Stimulated activated CD4-positive, alpha-beta T cell treated with anti-CD3 and anti-CD28 coated beads, Interleukin-1b, Interleukin-23, amount 100 ng/mL, for 48 hours (primary cell): ENCODE measurements at regions not wholly inside any gene's neighbourhood (a gene's known extent, or its start where the extent isn't known, plus 50 kb on each side); places are given as distances from the start of the nearest gene placed in this dataset.
"Not testable (repeated sequence)": the region's sequence is repeated elsewhere in the genome, so short reads cannot be mapped to it uniquely, and the experiment has no call there.

Experiments used
- DNase-seq: peaks from one replicate; pipeline ENCODE4 v3.0.0-alpha.2; 2020

DNA sequence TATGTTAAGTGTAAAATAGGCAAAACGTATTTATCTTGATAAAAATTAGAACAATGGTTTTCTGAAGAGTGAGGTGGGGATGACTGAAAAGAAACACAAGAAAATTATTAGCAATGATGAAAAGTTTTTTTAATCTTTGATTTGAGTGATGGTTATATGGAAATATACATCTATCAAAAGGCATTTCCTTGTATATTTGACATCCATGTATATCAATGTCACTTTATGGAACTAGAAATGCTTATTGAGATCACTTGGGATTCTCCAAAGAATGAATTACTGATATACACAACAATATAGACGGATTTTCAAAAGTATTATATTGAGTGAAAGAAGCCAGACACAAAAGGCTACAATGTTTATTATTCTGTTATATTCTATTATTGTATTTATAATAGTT lies 1042.0 kb upstream of the POT1 start:
- no peak for DNase-seq

DNA sequence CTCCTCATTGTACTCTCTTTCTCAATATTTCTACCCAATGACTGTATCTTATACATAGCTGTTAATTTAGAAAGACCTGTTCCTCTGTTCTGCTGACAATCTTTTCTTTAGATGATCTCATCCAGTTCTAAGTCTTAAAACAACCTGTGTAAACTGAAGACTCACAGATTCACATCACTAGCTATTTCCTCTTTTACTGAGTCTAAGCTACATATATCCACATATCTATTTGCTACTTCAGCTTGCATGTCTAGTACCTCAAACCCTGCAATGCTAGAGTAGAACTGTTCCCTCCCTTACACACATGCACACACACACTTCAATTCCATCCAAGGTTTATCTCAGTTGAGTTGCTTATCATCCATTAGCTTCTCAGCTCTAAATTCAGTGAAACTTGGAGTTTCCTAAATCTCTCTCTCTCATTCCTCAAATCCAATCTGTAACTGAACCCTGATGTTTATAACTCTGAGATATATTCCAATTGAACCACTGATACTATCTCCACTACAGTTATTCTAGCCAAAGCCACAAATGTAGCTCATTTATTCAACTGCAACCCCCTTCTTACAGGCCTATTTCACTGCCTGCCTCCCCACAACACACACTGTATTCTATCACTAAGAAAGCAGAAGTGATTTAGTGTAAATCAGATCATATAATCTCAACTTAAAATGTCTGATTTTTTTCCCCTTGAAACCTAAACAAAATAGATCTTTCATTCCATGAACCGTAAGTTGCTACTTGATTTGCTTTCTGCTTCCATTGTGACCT lies 1036.8 kb upstream of the POT1 start:
- no peak for DNase-seq

DNA sequence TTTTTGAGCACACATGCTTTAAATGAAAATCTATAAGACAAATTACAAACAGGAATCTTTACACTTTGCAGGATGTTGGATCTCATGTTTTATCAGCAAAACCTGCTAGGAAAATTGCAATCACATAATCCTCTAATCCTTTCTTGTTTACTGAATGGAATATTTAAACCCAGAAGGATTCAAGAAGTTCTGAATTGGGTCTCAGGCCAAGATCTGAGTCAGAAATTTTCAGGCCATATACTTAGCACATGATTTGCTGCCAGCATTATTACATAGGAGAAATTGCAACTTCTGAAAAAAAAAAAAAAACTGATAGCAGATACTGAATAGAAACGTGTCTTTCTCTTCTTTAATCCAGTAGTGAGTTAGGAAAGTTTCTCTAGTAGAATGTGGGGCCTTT lies 1005.3 kb upstream of the POT1 start:
- no peak for DNase-seq

DNA sequence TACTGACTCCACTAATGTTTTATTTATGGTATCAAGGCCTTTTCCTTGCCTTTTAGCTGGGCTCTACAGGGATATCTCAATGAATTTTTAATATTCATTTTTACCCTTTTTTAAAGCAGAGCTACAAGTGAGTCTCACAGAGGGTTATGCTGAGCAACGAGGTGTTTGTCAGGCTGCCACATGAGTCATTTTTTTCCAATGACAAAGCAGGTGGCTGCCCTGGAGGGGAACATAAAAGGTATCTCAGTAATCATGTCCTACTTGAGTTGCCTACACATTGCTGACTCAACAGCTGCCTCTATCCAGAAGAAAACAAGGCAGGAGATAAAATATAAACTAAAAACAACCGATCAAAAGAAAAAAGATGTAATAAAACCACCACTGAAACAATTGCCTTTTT lies 1004.9 kb upstream of the POT1 start:
- no peak for DNase-seq

DNA sequence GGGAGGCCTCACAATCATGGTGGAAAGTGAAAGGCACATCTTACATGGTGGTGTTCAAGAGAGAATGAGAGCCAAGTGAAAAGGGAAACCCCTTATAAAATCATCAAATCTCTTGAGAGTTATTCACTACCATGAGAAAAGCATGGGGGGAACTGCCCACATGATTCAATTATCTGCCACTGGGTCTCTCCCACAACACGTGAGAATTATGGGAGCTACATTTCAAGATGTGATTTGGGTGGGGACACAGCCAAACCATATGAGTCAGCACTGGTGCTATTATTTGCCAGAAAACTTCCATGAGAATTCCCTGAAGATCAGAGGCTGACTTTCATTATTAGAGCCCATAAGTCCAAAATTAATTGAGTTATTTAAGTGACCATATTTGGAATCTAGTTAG lies 1001.2 kb upstream of the POT1 start:
- DNase-seq = no peak

DNA sequence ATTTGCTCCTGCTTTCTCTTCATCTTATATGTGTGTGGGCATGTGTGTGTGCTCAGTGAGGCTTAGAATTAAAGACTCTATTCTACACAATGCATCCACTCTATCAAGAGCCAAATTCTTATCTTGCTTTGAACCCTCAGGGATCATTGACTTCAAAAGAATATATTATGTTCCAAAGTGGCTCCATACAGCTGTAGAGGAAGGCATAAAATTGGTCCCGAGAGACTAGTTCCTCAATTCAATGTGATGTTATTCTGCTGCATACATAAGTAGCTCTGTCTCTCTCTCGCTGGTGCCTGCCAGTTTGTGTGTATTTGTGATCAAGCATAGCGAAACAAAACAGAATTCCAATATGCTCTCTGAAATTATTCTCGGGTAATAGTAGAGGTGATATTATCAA lies 997.9 kb upstream of the POT1 start:
- DNase-seq = no peak

DNA sequence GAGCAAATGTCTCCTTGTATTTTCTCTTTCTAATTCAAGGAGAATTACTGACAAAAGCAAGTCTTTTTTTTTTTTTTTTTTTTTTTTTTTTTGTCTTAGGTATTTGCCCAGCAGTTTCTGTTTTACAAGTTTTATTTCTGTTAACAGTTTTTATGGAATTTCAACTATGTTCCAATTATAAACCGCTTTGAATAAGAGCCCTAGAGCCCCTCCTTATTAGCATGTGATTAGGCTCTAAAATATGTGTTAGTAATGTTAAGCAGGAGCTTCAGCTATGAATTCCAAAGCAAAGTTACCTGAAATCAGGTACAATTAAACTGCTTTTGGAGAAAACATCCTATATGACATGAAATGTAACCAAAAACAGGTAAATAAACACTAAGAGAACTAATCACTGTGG lies 997.0 kb upstream of the POT1 start:
- DNase-seq = no peak

DNA sequence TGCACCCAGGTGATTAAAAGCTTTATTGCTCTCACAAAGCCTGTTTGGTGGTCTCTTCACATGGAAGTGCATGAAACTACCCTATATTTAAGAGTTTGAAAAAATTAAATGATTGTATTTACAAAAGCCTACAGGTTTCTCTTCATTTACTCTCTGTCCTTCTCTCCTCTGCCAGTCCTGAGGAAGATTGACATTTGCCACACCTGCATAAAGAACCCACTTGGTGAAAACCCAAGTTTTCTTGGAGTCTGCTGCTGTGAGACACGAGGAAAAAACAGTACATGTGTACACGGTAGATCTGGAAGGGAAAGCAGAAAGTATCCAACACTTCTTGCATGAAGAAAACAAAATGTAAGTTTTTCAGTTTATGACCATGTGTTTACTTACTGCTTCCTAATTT lies 994.4 kb upstream of the POT1 start:
- no peak for DNase-seq

DNA sequence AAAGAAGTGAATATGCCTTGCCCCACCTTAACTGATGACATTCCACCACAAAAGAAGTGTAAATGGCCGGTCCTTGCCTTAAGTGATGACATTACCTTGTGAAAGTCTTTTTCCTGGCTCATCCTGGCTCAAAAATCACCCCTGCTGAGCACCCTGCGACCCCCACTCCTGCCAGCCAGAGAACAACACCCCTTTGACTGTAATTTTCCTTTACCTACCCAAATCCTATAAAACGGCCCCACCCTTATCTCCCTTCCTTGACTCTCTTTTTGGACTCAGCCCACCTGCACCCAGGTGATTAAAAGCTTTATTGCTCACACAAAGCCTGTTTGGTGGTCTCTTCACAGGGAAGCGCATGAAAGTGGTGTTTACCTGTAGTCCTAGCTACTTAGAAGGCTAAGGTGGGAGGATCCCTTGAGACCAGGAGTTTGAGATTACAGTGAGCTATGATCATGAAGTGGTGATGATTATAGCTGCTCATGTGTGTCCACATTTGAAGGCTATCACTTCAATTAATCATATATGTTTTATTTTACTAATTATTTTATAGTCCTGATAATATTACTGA lies 985.8 kb upstream of the POT1 start:
- not testable (repeated sequence) for DNase-seq

DNA sequence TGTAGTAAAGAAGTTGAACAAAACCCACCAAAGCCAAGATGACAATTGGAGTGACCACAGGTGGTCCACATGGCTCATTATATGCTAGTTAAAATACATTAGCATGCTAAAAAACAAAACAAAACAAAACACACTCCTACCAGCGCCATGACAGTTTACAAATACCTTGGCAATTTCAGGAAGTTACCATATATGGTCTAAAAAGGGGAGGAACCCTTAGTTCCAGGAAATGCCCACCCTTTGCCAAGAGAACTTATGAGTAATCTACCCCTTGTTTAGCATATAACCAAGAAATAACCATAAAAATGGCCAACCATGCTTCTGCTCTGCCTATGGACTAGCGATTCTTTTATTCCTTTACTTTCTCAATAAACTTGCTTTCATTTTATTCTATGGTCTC lies 979.1 kb upstream of the POT1 start:
- DNase-seq = no peak

DNA sequence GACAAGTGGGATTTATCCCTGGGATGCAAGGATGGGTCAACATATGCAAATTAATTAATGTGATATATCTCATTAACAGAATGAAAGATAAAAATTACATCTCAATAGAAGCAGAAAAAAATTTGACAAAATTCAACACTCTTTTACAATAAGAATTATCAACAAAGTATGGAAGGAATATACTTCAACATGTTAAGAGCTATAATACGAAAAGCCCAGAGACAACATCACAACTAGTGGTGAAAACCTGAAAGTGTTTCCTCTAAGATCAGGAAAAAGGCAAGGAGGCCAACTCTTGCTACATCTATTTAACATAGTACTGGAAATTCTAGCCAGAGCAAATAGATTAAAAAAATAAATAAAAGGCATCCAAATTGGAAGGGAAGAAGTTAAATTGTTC lies 970.0 kb upstream of the POT1 start:
- DNase-seq = no peak

DNA sequence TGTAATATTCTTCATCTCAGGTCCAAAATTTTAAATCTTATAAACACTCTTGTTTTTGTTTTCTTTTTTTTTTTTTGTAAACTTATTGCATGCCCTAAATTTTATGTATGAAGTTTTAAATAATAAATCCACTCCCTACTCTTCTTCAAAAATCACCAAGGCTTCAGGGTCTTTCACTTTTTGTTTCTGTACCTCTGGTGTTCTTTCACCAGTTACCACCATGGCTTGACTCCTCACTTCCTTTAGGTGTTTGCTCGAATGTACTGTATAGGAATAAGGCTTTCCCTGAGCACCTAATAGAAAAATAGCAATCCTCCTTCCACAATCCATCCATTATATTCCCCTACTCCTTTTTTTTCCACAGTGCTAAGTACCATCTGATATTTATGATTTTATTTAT lies 962.8 kb upstream of the POT1 start:
- no peak for DNase-seq

DNA sequence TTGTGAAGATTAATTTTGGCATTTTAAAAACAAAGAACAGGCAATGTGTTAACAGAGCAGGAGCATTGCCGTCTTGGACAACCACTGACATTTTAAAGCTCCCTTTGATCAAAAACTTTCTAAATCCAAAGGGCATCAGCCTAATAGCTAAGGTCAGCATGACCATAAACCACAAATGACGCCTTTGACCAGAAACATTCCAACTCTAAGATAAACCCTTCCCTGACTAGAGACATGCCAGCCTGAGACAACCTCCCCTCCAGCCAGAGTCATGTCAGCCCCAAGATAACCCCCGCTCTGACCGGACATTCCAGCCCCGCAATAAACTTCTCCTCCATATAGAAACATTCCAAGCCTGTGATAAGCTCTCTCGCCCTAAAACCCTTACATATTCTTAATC lies 949.4 kb upstream of the POT1 start:
- DNase-seq = no peak

DNA sequence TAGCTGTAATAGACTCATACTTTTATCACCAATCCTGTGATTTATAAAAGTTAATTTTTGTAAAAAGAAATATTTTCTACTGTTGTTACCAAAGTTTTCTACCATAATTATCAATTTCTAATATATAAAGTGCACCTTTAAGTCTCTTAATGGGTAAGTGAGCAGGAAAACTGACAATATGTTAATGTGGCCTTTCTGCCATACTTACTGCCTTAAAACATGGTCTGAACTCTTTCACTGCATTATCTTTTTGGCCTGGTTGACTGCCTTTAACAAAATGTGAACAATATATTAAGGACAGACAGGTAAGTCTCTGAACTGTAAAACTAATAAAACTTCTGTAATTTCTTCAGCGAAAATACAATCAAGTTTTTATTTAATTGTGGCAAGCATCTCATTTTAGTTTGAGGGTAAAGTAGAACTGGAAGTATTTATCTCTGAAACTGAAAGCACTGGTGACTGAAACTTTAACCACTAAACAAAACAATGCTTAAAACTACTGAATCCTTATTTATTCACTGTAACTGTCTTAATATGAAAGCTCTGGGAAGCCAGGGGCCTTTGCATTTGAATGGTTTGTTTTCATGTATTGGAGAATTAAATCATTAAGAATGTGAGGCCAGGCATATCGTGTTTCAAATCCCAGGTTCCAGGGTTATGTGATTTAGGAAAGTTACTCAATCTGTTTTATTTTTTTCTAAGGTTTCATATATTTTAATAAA lies 948.8 kb upstream of the POT1 start:
- DNase-seq = no peak

DNA sequence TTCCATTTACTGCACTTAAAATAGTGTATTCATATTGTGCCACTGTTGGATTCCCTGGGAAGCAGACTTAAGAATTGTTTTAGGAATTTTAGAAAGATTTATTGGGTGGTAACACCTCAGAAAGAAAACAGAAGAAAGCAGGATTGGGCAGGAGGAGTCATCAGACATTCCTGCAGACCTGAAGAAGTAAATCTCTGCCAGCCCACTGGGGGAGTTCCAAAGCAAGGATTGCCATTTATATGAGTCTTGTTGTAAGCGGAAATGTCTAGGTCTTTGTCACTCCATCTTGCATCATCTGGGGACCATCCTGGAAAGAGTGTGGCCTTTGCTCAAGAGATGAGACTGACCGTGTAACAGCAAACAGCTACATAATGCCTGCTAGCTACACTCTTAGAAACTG lies 947.6 kb upstream of the POT1 start:
- DNase-seq = no peak

DNA sequence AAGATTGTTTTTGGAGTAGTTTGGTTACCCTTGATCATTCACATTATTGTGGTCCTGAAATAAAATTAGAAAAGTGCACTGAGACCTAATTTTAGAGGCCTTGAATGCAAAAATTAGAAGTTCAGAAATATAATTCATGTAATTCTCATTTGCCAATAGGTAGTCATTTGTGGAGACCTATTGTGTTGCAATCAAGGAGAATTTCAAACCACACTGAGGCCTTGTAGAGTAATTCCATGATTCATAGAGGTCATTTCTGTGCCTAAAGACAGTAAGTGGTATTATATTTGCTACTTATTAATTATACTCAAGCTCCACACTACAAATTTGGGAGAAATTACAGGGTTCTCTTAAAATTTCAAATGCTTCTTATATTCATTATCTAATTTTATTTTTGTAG lies 946.8 kb upstream of the POT1 start:
- DNase-seq = no peak

DNA sequence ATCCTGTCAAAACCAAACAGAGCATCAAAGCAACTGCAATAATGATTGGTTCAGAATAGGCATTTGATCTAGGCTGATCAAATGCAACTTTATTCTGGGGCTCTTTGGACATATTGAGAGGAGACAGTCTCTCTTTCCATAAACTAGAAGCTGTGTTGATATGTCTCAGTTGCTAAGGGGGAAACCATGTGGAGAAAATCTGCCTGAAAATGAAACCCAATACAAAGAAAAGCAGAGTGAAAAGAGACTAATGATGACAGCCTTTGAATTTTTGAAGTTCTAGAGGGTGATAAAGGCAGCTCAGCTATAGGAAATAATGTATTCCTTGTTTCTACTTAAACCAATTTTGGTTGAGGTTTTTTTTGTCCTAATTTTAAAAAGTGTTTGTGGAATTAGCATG lies 941.8 kb upstream of the POT1 start:
- DNase-seq = no peak

DNA sequence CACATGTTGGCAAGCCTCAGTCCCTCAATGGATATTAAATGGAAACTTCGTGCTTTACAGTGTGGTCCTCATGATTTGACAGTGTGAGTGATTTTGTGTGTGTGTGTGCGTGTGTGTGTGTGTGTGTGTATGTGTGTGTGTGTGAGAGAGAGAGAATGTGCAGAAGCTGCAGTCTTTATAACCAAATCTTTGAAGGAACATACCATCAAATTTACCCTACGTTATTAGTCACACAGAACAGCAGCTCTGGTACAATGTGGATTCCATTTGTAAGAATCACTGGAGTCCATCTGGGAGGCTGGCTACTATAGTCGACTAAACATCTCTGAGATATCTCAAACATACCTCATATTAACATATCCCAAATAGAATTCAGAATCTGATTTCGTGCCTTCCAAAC lies 928.0 kb upstream of the POT1 start:
- no peak for DNase-seq

DNA sequence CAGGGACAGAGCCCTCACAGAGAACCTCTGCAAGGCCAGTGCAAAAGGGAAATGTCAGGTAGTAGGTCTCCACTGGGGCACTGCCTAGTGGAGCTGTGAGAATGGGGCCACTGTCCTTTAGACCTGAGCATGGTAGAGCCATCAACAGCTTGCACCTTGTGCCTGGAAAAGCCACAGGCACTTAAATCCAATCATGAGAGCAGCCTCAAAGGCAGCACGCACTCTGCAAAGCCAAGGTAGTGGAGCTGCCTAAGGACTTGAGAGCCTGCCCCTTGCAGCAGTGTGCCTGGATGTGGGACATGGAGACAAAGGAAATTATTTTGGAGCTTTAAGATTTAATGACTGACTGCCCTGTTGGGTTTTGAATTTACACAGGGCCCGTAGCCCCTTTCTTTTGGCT lies 918.5 kb upstream of the POT1 start:
- DNase-seq = no peak

DNA sequence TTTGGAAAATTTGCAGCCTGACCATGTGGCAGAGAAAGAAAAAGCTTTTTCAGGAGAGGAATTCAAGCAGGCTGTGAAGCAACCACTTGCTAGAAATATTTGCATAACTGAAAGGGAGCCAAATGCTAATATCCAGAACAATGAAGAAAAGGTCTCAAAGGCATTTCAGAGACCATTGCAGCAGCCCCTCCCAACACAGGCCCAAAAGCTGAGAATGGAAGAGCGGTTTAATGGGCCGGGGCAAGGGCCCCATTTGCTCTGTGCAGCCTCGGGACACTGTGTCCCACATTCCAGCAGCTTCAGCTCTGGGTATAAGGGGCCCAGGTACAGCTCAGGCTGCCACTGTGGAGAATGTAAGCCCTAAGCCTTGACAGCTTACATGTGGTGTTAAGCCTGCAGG lies 918.1 kb upstream of the POT1 start:
- DNase-seq = no peak

DNA sequence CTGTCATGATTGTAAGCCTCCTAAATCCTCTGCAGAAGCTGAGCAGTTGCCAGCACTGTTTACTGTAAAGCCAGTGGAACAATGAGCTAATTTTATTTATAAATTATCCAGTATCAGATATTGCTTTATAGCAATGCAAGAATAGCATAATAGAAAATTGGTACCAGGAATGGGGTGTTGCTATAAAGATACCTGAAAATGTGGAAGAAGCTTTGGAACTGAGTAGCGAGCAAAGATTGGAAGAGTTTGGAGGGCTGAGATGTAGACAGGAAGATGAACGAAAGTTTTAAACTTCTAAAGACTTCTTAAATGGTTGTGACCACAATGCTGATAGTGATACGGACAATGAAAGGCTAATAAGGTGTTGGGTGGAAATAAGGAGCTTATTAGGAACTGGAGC lies 917.4 kb upstream of the POT1 start:
- no peak for DNase-seq

DNA sequence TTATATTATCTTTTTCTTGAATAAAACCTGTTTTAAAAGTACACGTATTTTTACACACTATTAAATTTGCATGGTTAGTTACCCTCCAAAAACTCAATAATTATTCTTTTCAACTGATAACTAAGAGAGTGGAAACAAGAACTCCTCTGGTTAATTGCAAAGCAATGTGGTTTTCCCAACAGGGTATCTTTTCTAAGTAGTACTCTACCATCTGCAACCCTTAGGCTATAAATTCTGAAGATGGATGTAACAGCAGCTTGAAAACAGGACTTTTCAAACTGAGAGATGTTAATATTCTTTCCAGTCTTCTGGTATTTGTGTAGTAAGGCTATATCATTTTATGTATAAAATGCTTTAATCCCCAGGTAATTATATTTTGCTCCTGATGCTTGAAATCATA lies 916.1 kb upstream of the POT1 start:
- DNase-seq = no peak

DNA sequence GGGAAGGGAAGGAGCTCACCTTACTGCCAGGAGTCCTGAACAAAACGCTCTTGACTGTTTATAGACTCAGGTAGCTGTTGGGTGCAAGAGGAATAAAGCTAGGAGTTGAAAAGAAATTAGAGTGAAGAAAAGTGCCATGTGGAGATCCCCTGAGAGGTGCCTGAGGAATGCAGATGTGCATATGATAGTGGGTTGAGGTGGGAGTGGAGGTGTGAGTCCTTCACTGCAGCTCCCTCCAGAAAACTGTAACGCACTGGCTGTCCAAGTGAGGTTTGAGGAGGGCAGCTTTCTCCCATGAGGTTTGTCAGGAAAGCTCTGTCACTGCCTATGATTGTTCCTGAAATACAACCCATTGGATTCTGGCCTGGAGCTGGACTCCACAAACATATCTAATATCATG lies 904.8 kb upstream of the POT1 start:
- no peak for DNase-seq

DNA sequence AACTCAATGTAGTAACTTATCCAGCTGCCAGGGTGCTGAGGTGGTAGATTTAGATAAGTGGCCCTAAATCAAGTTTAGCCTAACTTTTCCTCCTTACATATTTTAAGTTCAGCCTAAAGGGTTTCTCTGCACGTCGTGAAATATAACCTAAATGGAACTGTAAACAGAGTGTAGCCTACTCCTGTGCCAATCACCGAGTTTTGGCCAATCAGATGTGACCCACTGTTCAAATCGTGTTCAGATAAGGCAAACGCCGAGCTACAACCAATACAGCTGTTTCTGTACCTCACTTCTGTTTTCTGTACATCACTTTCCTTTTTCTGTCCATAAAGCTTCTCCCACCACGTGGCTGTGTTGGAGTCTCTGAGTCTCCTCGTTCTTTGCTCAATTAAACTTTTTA lies 904.2 kb upstream of the POT1 start:
- no peak for DNase-seq

DNA sequence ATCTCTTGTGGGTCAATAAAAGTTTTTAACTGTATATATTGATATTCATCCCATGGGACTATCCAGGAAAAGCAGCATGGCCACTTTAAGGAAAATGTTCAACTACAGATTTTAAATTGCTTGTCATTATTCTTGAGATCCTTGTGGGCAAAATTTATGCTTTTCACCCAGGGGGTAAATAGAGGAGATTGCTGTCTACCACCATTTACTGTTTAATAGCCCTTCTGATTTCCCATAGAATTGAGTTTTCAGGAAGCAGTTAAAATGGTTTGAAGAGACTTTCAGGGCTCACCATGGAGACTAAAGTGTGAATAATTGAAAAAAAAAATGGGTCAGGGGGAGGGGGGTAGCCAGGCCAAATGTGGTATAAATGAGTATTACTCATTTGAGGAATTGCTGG lies 901.1 kb upstream of the POT1 start:
- DNase-seq = no peak
